ENCODE measurements at regions not wholly inside any gene's neighbourhood (a gene's known extent, or its start where the extent isn't known, plus 50 kb on each side); places are given as distances from the start of the nearest gene placed in this dataset.

DNA sequence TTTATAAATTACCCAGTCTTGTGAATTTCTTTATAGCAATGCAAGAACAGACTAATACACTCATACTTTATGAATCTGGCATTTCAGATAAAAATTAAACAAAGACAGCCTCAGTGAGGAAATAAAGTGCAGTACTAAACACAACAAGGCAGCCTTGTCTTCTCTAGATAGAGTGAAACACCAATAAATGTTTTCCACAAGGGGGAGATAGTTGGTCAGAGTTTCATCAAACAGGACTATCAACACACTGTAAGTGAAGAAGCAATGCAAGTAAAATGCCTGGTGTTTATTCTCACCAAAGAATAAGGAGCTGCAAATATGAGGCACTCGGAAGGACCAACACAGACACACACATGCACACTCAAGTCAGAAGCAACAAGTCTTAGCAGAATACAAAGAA, 62.8 kb downstream of the FAM9B start:
- DNase-seq = peak; percentile 57

DNA sequence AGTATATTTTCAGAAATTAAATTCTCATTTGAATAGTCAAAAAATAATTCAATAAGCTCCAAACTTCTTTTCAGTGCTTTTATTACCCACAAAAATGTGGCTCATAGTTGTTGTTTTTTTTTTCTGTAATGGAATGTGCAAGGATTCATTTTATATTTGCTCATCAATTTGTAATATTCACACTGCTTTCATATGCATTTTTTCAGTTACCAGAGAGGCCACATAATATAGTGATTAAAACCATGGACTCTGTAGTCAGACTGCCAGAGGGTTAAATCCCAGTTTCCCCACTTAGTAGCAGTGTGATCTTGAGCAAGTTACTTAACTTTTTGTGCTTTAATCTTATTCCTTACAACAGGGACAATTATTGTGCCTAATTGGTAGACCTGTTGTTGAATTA, 64.5 kb downstream of the FAM9B start:
- DNase-seq = no peak

DNA sequence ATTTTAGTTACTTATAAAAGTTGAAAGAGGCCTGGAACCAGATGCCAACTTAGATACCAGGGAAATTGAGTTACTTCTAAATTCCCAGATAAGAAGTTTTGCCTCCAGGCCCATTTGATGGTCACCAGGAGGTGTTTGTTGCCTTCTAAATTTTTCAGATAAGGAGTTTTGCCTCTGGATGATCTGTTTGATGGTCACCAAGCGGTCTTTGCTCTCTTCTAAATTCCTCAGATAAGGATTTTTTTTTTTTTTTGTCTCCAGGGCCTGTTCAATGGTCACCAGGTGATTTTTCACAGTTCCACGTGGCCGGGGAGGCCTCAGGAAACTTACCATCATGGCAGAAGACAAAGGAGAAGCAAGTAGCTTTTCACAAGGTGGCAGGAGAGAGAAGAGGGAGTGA, 66.5 kb downstream of the FAM9B start:
- no peak for DNase-seq

DNA sequence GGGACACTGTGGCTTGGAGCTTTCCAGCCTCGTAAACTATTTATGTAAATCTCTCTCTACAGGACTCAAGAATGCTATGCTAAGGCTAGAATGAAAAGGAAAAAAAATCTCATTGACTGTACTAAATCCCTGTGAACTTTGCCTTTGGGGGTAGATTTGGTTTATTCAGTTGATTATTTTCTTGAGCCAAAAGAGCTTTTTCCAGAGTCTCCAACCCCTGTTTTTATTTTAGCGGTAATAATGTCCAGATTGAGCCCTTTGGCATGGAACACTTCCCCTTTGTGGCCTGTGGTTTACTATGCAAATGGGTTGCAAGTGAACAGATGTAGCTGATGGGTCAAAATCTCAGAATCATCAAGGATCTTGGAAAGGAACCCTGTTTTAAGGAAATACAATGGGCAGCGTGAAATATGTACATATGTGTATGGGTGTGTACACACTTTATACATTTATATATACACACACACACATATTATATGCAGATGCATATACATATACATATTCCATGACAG, 72.9 kb downstream of the FAM9B start:
- peak; percentile 50 for DNase-seq

DNA sequence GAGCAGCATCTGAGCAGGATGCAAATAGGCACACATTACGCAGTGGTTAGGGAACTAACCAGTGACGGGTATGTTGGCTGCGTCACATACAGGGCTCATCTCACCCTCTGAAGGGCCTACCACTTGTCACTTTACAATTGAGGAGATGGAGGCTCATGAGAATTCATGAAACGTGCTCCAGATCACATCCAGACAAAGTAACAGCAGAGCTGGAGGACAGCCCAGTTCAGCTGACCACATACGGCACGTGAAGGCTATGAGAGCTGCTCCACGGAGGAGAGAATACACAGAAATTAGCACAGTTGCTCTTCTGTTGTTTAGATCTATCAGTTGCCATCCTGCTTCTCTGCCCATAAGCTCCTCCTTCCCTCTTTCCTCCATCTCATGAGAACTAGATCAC, 78.4 kb downstream of the FAM9B start:
- no peak for DNase-seq

DNA sequence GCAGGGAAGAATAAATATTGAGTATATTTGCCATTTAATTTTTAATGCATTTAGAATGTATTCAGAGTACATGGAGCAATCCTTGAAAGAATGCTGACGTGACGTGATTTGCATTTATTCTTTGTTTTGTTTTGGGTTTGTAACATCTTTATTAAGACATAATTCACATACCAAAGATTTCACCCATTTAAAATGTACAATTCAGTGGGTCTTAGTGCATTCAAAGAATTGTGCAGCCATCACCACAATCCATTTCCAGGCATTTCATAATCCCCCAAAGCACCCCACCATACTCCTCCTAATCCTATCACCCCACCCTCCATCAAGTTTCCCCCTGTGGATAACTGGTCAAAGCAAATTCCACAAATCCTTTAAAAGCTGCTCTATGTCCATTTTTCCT, 87.4 kb downstream of the FAM9B start:
- no peak for DNase-seq

DNA sequence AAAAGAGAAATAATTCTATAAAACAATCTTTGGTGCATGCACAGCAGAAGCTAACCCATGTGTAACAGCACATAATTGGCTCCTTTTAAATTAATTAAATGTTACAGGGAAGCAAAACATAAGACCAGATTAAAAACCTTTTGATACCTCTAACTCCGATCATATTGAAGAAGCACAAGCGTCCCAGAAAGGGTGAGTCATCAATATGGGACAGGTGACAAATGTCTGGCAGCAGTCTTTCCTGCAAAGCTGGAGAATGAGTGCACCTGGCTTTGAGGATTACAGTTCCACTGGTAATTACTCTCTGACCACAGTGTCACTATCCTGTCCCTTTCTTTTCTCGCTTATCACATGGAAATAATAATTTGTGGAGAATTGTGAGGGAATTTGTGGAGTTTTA, 94.6 kb downstream of the FAM9B start:
- DNase-seq = no peak

DNA sequence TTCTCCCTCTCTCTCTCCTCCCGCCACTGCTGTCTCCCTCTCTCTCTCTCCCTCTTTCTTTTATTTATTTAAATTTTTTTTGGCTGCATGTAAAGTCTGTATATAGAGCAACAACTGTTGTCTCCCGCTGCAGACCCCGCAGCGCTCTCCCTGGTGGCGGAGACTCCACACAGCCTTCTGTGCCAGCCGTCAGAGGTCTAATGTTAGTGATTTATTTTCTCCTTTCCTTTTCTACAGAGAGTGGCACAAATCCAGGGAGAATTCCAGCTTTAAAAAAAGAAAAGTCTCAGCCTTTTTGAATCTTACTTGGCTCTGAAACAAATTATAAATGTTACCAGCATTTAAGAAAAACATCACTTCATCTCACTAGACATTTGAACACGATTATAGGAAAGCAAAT, 106.2 kb downstream of the FAM9B start:
- no peak for DNase-seq

DNA sequence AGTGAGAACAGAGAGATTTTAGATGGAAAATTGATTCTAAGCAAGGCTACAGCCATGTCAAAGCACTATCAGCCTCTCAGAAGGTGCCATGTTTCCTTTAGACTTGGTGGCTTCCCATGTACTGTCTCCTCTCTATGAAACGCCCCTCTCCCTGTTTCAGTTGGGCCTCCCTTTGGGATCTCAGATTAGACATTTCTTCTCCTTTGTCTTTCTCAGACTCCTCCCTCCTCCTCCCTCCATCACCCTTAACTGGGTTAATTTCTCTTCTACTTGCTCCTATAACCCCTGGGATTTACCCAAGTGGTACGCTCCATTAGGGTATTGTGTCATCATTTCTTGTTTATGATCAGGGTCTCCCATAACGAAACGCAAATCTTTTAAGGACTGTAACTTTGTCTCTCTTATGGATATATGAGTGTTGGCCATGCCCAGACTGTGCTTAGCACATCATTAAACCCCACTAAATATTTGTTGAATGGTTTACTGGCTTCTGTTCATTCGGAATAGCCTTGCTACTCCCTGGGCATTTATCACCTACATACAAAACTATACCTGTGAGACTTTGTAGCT, 106.8 kb downstream of the FAM9B start:
- no peak for DNase-seq

DNA sequence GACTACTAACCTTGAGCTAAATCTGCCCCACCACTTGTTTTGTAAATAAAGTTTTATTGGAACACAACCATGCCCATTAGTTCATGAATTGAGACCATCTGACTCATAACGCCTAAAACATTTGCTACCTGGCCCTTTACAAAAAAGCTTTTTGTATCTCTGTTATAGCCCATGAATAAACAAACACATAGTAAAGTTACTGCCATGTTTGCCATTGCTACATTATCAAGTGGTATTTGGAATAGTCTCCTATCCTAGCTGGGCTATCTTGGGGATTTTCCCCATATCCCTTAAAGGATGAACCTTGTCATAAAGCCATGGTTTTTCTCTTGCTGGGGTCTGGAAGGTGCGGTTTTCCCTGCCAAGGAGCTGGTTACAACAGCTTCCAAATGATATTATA, 112.3 kb downstream of the FAM9B start:
- no peak for DNase-seq

DNA sequence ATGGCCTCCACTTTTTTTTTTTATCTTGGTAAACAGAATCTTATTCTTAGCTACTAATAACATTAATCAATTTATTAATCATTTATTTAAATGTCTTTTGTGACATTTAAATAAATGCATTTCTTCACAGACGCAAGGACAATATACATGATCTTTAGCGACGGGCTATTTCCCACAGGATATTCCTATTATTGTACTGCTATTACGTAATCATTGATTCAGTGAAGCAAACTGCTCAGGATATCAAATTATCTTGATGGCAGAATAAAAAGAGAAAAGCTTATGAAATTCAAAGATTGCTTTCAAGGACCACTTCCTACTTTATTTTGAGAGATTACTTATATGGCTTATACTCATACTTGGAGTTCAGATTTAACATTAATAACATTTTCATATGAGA, 114.1 kb downstream of the FAM9B start:
- DNase-seq = no peak

DNA sequence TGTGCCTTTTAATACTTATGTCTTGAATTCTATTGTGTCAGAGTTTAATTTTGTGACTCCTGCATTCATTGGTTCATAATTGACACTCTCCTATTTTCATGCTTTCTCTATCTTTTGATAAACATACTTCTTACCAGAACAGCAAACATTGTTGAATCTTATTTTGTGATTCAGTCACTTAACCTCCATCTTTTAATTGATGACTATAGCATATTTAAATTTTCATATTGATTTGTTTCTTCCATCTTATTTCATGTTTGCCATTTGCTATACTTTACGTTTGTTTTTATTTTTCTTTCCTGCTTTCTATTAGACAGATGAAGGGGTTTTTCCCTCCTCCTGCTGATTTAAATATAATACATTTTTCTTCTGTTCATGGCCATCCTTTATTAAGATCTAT, 115.5 kb upstream of the FAM9A start:
- no peak for DNase-seq

DNA sequence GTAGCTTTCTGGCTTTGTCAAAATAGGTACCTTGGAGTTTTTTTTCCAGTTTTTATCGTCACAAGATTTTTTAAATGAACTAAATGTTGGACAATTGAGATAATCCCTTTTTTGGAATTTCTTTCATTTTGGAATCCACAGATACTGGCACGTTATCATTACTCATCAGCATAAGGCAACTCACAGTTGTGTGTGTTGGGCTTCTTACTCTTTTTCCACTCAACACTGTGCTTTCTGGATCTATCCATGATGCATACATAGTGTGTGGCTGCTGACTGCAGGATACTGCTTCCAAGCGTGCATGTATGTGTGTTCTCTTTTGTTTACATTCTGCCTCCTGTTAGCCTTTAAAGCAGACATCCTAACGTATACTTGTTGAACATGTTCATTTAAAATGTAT, 113.5 kb upstream of the FAM9A start:
- no peak for DNase-seq

DNA sequence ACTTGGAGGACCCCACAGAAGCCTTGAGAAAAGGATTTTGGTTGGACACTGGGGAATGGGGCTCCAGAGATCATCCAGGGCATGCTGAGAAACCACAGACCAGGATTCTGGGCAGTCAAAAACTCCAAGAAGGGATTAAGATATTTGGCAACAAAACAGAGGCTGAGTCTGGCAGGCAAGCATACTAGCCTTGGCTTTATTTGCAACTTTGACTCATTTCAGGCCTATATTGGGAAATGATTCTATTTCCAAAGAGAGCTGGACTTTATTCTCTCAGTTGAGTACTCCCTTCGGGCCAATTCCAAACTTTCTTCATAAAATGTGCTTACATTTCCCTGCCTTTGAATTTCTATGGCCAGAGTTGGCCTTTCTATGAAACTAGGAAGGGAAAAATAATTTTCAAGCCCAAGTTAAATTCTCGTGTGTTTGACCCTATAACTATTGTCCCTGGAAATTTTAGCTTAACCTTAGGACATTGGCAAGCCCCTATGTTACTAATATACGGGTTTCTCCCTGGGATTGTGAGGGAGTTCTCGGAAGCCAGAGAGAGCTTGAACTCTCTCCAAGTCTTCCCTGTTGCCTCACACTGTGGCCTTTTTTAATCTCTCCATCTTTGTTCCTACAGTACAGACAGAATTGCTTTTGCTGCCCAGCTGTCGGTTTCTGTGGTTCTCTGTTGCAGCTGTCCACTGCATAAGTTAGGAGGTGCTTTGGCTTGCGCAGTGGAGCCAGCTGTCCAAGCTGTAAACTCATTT, 112.6 kb upstream of the FAM9A start:
- no peak for DNase-seq

DNA sequence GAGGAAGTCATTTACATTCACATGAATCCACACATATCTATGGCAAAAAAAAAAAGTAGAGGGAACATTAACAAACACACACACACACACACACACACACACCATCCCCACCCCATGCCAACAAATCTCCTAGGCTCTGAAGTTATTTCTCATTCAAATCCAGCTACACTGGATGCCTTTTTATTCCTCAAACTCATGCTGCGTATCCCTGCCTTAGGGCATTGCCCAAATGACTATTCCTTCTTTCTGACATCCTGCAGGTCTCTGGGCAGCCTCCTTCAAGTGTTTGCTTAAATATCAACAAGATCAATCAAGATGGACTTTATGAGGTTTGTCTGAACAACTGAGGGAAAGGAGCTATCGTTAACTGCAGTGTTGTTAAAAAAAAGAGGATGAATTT, 106.5 kb upstream of the FAM9A start:
- no peak for DNase-seq

DNA sequence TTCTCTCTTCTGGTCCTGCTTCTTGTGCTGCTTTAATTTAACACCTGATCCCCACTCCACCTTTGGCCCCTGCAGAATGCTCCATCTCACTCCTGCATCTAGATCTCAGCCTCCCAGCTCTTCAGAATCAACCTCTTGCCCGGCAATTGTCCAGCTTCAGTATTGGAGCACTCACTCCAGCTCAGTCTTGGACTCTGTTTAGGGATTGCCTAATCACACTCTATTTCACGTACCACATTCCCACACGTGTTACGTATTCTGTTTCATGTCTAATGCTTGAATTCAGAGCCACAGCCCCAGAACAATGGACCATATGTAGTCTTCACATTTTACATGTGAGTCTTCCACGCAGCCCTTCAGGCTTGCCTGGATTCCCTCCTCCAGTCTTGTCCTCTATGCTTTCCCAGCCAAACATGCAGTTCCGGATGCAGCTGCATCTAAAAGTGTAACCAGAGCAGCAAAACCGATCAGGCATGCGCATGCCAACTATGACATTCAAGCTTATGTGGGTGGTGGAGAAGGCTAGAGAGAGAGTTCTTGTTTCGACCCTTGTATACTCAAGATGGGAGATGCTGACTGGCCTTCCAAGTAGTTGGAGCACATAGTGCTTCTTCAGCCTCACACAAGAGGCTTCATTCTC, 105.2 kb upstream of the FAM9A start:
- no peak for DNase-seq

DNA sequence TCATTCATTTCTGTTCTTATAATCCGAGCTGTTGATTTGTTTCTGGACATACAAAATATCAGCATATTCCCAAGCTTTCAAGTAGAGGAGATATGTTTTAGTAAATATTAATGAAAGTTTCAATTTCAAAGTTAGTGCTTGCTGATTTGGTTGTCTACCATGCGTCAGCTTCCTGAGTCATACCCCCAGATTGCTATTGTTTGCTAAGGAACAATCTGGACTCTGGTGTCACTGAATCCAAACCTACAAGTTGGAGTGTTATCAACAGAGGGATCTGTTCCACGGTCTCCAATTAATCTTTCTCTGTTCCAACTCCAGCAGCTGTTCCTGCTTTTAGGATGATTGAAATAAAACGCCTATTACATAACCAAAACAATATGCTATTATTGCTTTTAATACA, 96.1 kb upstream of the FAM9A start:
- DNase-seq = no peak

DNA sequence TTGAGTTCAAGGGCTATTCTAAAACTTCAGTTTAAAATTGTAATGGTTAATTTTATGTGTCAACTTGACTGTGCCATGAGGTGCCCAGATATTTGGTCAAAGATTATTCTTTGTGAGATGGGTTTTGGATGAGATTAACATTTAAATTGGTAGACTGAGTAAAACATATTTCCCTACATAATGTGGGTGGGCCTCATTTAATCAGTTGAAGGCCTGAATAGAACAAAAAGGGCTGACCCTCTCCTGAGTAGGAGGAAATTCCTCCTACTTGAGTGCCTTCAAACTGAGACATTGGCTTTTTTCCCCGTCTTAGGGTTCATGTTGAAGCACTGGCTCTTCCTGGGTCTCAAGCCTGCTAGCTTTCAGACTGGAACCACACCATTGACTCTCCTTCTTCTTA, 89.6 kb upstream of the FAM9A start:
- no peak for DNase-seq

DNA sequence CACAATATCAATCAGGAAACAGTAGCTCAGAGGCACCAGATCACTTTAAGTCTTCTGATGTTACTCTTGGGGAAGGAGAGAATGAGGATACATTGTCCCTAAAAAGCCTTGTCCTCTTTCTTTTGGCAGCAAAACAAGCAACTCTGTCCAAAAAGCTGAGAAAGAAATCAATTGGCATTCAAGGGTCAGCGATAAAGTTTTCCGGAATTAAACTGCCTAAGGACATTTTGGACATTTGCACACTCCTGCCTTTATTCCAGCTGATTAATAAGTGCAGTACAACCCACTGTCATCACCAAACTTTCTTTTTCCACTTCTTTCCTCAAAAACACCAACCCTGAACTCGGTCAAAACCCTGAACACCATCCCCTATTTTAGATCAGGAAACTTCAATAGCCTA, 85.8 kb upstream of the FAM9A start:
- DNase-seq = no peak

DNA sequence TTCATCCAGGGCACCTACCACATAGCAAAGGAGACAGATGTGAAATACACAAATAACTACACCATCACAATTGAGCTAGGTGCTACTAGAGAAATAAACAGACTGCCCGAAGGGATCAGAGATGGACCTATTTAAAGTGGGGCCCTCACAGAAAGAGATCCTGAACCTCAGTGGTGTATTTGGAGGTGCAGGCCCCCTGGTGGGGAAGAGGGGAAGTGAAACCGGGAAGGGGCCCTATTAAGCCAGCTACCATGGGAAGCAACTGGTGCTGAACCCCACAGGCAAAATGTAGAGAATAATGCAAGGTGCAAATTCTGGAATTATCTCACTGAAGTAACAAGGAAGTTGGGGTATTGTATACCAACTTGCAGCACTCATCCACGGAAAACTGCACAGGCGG, 78.6 kb upstream of the FAM9A start:
- peak; percentile 7 for DNase-seq

DNA sequence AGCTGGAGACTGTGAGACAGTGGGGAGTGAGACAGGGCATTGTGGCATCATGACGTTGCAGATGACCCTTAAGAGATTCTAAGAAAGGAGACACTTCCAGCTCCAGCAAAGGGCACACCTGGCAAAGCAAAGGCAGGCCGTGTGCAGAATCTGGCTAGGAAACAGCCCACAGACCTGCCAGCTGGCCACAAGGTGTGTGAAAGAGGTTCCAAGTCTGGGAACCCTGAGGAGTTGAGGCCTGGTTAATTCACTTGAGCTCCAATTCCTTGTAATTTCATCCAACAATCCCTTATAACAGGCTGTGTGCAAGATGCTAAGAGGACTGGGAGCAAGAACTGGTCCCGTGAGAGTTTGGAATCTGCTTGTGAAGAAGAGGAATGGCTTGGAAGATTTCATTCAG, 72.8 kb upstream of the FAM9A start:
- no peak for DNase-seq

DNA sequence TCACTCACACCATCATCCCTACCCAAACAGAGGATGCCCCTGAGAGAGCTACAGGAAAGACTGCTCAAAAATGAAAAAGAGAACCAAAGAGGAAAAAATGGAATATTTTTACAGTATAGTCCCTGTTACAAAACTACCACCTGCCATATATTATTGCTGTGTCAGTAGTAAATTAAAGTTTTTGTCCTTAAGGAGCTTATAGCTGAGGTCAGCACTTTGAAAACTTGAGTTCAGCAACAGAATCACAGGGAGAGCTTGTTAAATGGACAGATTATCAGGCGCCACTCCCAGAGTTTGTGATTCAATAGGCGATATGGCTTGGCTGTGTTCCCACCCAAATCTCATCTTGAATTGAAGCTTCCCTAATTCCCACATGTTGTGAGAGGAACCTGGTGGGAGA, 71.9 kb upstream of the FAM9A start:
- no peak for DNase-seq

DNA sequence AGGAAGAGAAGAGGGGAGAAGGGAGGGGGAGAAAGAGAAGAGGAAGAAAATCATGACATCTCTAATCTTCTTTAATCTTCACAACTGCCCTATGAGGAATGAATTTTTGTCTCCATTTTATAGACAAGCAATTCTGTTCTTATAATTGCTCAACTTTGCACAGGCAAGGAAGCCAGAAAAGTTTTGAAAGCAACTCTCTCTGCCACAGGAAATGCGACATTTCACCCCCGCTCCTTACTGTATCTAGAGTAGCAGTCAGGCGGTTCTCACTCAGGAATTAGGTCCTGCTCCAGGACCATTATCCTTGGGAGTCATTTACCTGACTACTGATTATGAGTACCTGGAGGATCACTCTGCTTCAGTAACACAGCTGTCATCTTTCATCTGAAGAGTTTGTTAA, 69.2 kb upstream of the FAM9A start:
- no peak for DNase-seq

DNA sequence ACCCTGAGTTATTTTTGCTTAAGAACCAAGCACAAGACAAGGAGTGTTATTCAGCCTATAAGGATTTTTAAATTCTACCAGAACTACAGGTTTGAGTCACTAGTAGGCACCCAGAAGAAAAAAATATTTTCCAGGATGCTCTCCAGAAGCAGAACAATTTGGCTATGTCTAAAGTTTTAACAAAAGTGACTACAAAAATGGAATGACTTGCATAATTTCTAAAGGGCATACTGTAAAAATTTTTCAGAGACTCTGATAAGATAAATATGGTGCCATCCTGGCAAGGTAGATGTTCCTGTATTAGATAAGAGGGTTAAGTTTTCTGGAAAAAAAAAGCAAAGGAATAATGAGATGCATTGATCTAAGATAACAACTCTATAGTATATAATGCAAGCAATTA, 68.6 kb upstream of the FAM9A start:
- no peak for DNase-seq

DNA sequence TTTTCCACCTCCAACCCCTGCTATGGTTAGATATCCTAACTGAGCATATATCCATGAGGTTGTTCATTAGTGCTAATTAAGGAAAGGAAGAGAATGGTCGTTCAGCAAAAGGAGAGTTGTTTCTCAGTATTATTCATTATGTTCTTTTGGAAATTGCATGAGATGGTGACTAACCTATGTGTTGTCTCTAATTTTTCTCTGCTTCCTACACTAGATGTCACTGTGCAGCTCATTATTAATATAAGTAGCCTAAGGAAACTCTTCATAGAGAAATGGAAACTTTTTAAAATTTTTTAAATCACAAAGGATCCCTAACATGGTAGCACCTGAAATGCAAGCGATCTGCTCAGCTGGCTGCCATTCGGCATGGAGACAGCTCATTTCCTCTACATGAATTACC, 67.7 kb upstream of the FAM9A start:
- no peak for DNase-seq

Data from suppressor macrophage treated with lipopolysaccharide for 4 hours (primary cell).